Effector memory CD8-positive, alpha-beta T cell (primary cell): ENCODE measurements at regions not wholly inside any gene's neighbourhood (a gene's known extent, or its start where the extent isn't known, plus 50 kb on each side); places are given as distances from the start of the nearest gene placed in this dataset.

Experiments
- ATAC-seq: fragments of 150-1000 bp; cut with Tn5 transposase; replicated peaks from 2 replicates; pipeline ENCODE4 v1.10.0; 2021; ENCODE audit warnings: mild to moderate bottlenecking, moderate library complexity
- DNase-seq, 3 experiments: peaks; one replicate each; pipeline ENCODE4 v3.0.0; 2021
- H3K27ac Mint-ChIP-seq, 2 donors: one replicate each; pipeline ENCODE4 v1.8.0; 2022; ENCODE audit warnings: mild to moderate bottlenecking in 2 of 2, mixed read lengths in 2 of 2, moderate library complexity in 2 of 2
- H3K27me3 Mint-ChIP-seq, 2 donors: one replicate each; pipeline ENCODE4 v1.8.0; 2022; ENCODE audit warnings: mixed read lengths in 2 of 2
- H3K36me3 Mint-ChIP-seq: one replicate; pipeline ENCODE4 v1.8.0; 2022; ENCODE audit warnings: mild to moderate bottlenecking, moderate library complexity, mixed read lengths; ENCODE audit not compliant: insufficient read depth
- H3K4me1 Mint-ChIP-seq, 2 donors: one replicate each; pipeline ENCODE4 v1.8.0; 2022; ENCODE audit warnings: low read depth in 2 of 2, mixed read lengths in 2 of 2
- H3K4me3 Mint-ChIP-seq, 2 donors: one replicate each; pipeline ENCODE4 v1.8.0; 2022; ENCODE audit warnings: mild to moderate bottlenecking in 2 of 2, mixed read lengths in 2 of 2, moderate library complexity in 2 of 2
- H3K9me3 Mint-ChIP-seq, 2 donors: one replicate each; pipeline ENCODE4 v1.8.0; 2022; ENCODE audit warnings: mixed read lengths in 2 of 2

DNA sequence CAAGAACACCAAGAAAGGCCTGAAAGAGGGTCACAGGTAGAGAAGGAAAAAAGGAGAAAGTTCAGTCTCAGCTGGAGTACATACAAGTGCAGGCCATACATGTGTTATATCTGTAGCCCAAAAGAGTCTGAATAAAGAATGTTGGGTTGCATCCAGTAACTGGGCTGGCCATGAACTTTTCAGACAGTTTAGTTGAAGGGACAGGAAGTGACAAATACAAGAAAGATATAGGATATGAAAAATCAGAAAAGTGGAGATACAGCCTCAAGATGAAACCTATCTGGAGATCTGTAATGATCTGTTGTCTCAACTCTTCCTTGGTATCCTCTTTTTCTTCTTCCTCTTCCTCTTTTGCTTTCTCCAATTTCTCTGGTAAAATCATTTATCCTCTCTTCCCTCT, 671.7 kb downstream of the MECOM start:
- Mint-ChIP-seq H3K9me3 (peaks cover 3 to 7% of the 10 kb centered on the region in 2 donors), H3K36me3 (no peaks in the 10 kb centered on the region), H3K27me3 (no peaks in the 10 kb centered on the region), H3K27ac (no peak overlapping the region), H3K4me3 (no peak overlapping the region), H3K4me1 (no peaks in the 10 kb centered on the region)
- DNase-seq (no peak), ATAC-seq (no peak)

DNA sequence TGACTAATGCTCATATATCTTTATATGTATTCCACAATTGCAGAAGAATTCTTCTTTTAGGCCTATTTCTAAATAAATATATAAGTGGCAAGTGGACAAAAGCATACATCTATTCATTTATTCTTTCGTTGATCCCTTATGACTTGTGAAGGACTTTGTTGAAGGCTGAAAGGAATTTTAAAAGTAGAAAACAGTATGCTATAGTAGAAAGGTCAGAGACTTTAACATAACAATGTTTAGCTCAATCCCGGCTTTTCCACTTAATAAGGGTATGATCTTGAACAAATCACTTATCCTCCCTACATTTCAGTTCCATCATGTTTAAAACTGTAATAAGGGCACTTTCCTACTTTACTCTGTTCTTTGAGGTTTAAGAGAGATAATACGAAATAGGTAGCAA, 672.9 kb downstream of the MECOM start:
- no peak overlapping the region for H3K4me3 Mint-ChIP-seq
- H3K27me3 Mint-ChIP-seq, result no peaks in the 10 kb centered on the region
- no peaks in the 10 kb centered on the region for H3K36me3 Mint-ChIP-seq
- ATAC-seq (no peak), DNase-seq (no peak)
- H3K9me3 Mint-ChIP-seq, result peaks cover 3 to 7% of the 10 kb centered on the region in 2 donors
- no peak overlapping the region for H3K27ac Mint-ChIP-seq
- no peaks in the 10 kb centered on the region for H3K4me1 Mint-ChIP-seq

GRCh38 chr3:168990134-168990533, 673.4 kb downstream of the MECOM start:
- Mint-ChIP-seq H3K4me3 (no peak overlapping the region), H3K4me1 (no peaks in the 10 kb centered on the region), H3K36me3 (no peaks in the 10 kb centered on the region), H3K27ac (no peak overlapping the region), H3K27me3 (no peaks in the 10 kb centered on the region), H3K9me3 (peaks cover 3 to 7% of the 10 kb centered on the region in 2 donors)
- DNase-seq (no peak), ATAC-seq (no peak)

GRCh38 chr3:168989396-168989795, 674.1 kb downstream of the MECOM start:
- DNase-seq, result no peak
- ATAC-seq, result no peak
- H3K36me3 Mint-ChIP-seq, result no peaks in the 10 kb centered on the region
- no peaks in the 10 kb centered on the region for H3K27me3 Mint-ChIP-seq
- no peak overlapping the region for H3K27ac Mint-ChIP-seq
- no peaks in the 10 kb centered on the region for H3K4me1 Mint-ChIP-seq
- peaks cover 3 to 7% of the 10 kb centered on the region in 2 donors for H3K9me3 Mint-ChIP-seq
- H3K4me3 Mint-ChIP-seq, result no peak overlapping the region

DNA sequence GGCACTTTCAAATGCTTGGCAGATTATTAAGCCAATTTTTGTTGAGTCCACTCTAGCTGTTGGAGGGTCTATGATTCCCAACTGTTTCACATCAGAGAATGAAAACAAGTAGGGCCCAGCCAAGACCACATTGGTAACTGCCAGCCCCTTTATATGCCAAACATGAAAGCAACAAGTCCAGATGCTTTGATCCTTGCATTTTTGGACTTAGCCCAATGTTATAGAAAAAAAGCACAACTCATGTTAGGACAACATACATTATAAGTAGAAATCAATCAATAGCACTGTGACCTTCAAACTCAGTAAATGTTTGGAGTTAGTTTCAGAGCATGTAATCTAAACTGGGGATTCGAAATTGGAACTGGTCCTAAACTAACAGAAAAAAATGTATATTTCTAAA, 674.7 kb downstream of the MECOM start:
- no peak for ATAC-seq
- DNase-seq, result no peak
- no peaks in the 10 kb centered on the region for H3K36me3 Mint-ChIP-seq
- H3K9me3 Mint-ChIP-seq, result peaks cover 3 to 7% of the 10 kb centered on the region in 2 donors
- no peaks in the 10 kb centered on the region for H3K4me1 Mint-ChIP-seq
- no peak overlapping the region for H3K27ac Mint-ChIP-seq
- H3K27me3 Mint-ChIP-seq, result no peaks in the 10 kb centered on the region
- H3K4me3 Mint-ChIP-seq, result no peak overlapping the region

- Mint-ChIP-seq H3K36me3 (no peaks in the 10 kb centered on the region), H3K27ac (no peak overlapping the region), H3K4me1 (no peaks in the 10 kb centered on the region), H3K4me3 (no peak overlapping the region), H3K9me3 (no peaks in the 10 kb centered on the region), H3K27me3 (no peaks in the 10 kb centered on the region)
- no peak for DNase-seq
- no peak for ATAC-seq
Observed at GRCh38 chr3:168984872-168985271, 678.6 kb downstream of the MECOM start.

GRCh38 chr3:168983046-168983445, 680.5 kb downstream of the MECOM start:
- DNase-seq, result no peak
- ATAC-seq, result no peak
- Mint-ChIP-seq H3K9me3 (peaks cover 2 to 5% of the 10 kb centered on the region in 2 donors), H3K4me3 (no peak overlapping the region), H3K27ac (no peak overlapping the region), H3K27me3 (no peaks in the 10 kb centered on the region), H3K4me1 (no peaks in the 10 kb centered on the region), H3K36me3 (no peaks in the 10 kb centered on the region)

- Mint-ChIP-seq H3K4me1 (no peaks in the 10 kb centered on the region), H3K4me3 (no peak overlapping the region), H3K9me3 (peaks cover 2 to 15% of the 10 kb centered on the region in 2 donors), H3K27ac (no peak overlapping the region), H3K27me3 (no peaks in the 10 kb centered on the region), H3K36me3 (no peaks in the 10 kb centered on the region)
- DNase-seq (no peak), ATAC-seq (no peak)
Observed at GRCh38 chr3:168981396-168981795, 682.1 kb downstream of the MECOM start.

GRCh38 chr3:168977716-168978374, 685.7 kb downstream of the MECOM start:
- H3K36me3 Mint-ChIP-seq, result no peaks in the 10 kb centered on the region
- peaks cover 2 to 15% of the 10 kb centered on the region in 2 donors for H3K9me3 Mint-ChIP-seq
- H3K4me3 Mint-ChIP-seq, result no peak overlapping the region
- H3K4me1 Mint-ChIP-seq, result no peaks in the 10 kb centered on the region
- ATAC-seq (no peak), DNase-seq (no peak)
- no peak overlapping the region for H3K27ac Mint-ChIP-seq
- no peaks in the 10 kb centered on the region for H3K27me3 Mint-ChIP-seq

- Mint-ChIP-seq H3K27ac (no peak overlapping the region), H3K4me3 (no peak overlapping the region), H3K36me3 (no peaks in the 10 kb centered on the region), H3K4me1 (no peaks in the 10 kb centered on the region), H3K27me3 (no peaks in the 10 kb centered on the region), H3K9me3 (peaks cover 2 to 15% of the 10 kb centered on the region in 2 donors)
- no peak for DNase-seq
- ATAC-seq, result no peak
Observed at GRCh38 chr3:168976969-168977368, 686.5 kb downstream of the MECOM start.

DNA sequence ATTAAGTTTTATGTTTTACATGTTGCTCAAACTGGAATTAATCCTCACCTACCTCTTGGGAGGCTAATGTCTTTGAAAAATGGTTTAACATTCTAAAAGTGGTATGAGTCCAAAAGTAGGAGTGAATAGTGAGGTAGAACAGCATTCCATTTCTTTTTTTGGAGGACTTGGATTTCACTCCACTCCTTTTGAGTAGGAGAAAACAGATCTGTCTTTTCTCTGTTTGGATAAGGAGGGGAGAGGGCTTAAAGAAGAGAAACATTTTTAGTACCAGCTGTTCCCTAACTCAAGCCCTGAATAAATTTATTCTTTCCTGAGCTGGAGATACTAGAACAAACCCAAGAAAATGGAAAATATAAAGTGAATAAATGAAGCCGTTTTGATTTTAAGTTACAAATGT, 687.9 kb downstream of the MECOM start:
- Mint-ChIP-seq H3K27me3 (no peaks in the 10 kb centered on the region), H3K27ac (no peak overlapping the region), H3K9me3 (peaks cover 6 to 15% of the 10 kb centered on the region in 2 donors), H3K4me1 (no peaks in the 10 kb centered on the region), H3K4me3 (no peak overlapping the region), H3K36me3 (no peaks in the 10 kb centered on the region)
- ATAC-seq (no peak), DNase-seq (no peak)

DNA sequence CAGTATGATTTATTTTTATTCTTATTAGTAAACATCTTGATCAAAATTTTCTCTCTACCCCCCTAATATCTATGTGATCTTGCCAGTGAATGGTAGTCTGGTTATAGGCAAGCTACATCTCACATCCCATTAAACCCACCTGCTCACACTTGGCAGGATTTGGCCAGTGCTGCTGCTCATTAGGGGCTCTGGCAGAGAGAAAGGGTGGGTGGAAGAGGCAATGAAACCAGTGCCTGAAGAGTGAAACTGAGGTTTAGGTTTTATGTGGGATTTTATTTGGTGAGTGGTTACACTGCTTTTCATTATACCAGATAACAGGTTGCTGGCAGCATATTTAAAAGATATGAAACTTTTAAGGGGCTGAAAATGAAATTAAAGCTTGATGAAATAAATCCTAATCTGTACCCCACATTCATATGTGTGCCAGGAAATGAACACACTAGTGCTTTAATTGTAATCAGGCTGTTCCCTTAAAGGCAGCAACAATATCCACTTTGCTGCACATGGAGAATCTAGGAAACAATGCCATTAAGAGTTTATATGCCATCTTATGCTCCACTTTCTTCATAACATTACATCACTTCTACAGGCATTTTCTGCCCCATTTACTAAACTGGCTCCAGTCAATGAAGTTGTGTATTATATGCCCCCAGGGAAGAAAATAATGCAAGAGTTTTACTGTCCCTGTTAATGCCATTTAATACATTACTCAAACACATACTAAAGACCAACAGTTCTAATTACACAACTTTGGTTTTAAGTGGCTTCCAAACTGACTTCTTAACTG, 688.7 kb downstream of the MECOM start:
- H3K27ac Mint-ChIP-seq, result no peak overlapping the region

DNA sequence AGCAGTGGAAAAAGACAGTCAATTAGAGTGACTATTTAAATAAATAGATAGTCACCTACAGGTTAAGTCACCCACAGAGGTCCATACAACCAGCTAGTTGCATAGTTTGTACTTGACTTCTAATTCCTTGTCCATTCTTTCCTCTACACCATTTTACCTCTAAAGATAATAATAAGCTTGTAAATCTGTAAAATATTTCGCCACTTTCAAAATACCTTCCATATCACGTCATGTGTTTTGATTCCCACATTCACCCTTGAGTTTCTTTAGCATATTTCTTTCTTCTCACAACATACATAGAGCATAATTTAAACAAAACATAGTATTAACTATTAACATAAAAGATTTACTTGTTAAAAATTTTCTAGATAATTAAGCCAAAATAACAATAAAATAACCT, 689.6 kb downstream of the MECOM start:
- H3K27ac Mint-ChIP-seq, result no peak overlapping the region
- ATAC-seq, result no peak
- H3K36me3 Mint-ChIP-seq, result no peaks in the 10 kb centered on the region

More for the DNA sequence above, 688.7 kb downstream of the MECOM start:
- Mint-ChIP-seq H3K4me3 (no peak overlapping the region), H3K4me1 (no peaks in the 10 kb centered on the region), H3K36me3 (no peaks in the 10 kb centered on the region), H3K9me3 (peaks cover 6 to 15% of the 10 kb centered on the region in 2 donors), H3K27me3 (no peaks in the 10 kb centered on the region)
- no peak for DNase-seq
- ATAC-seq, result no peak

DNA sequence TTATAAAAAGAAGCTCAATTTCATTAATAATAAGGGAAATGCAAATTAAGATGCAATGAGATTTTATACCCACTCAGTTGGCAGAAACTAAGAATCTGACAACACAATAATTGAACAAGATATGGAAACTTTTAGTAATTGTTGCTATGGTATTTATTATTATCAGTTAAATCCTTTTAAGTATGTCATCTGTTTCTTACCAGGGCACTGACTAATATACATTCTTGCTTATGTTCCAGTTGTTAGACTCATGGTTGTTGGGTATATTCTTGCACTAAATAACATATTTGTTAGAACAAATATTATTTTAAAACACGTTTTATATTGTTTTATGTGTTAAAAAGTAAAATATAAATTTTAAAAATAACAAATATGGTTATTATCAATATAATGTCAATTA, 690.3 kb downstream of the MECOM start:
- H3K36me3 Mint-ChIP-seq, result no peaks in the 10 kb centered on the region

More for the DNA sequence above, 689.6 kb downstream of the MECOM start:
- H3K27me3 Mint-ChIP-seq, result no peaks in the 10 kb centered on the region
- H3K9me3 Mint-ChIP-seq, result peaks cover 6 to 15% of the 10 kb centered on the region in 2 donors
- no peak overlapping the region for H3K4me3 Mint-ChIP-seq
- no peak for DNase-seq
- no peaks in the 10 kb centered on the region for H3K4me1 Mint-ChIP-seq

More for the DNA sequence above, 690.3 kb downstream of the MECOM start:
- Mint-ChIP-seq H3K9me3 (peaks cover 5 to 12% of the 10 kb centered on the region in 2 donors), H3K4me1 (no peaks in the 10 kb centered on the region), H3K27me3 (no peaks in the 10 kb centered on the region), H3K4me3 (no peak overlapping the region), H3K27ac (no peak overlapping the region)
- ATAC-seq (no peak), DNase-seq (no peak)
